NCI-H2227 (cell line): ENCODE measurements at regions not wholly inside any gene's neighbourhood (a gene's known extent, or its start where the extent isn't known, plus 50 kb on each side); places are given as distances from the start of the nearest gene placed in this dataset.

ENCODE experiments used
- DNase-seq: peaks from one replicate; lab custom pipeline; 2025; ENCODE audit not compliant: unreplicated experiment; lab: John Stamatoyannopoulos, UW

- no peak for DNase-seq
Observed at GRCh38 chr11:92779746-92780145, 189.7 kb upstream of the MTNR1B start.

GRCh38 chr11:92781151-92781550 lies 188.3 kb upstream of the MTNR1B start:
- DNase-seq: no peak

- DNase-seq: no peak
Observed at GRCh38 chr11:92782806-92783205, 186.6 kb upstream of the MTNR1B start.

- DNase-seq: no peak
Observed at GRCh38 chr11:92784331-92784730, 185.1 kb upstream of the MTNR1B start.

- DNase-seq: no peak
Observed at GRCh38 chr11:92787638-92788037, 181.8 kb upstream of the MTNR1B start.

- peak; percentile 13 for DNase-seq
Observed at GRCh38 chr11:92789761-92790160, 179.7 kb upstream of the MTNR1B start.

- DNase-seq: no peak
Observed at GRCh38 chr11:92790366-92790765, 179.1 kb upstream of the MTNR1B start.

GRCh38 chr11:92790926-92791616 lies 178.4 kb upstream of the MTNR1B start:
- DNase-seq: no peak

GRCh38 chr11:92791886-92792285 lies 177.6 kb upstream of the MTNR1B start:
- DNase-seq: no peak

- DNase-seq: no peak
Observed at GRCh38 chr11:92793189-92793588, 176.3 kb upstream of the MTNR1B start.

GRCh38 chr11:92794783-92795182 lies 174.7 kb upstream of the MTNR1B start:
- DNase-seq: no peak

GRCh38 chr11:92796744-92797143 lies 172.7 kb upstream of the MTNR1B start:
- no peak for DNase-seq

- no peak for DNase-seq
Observed at GRCh38 chr11:92797874-92798273, 171.6 kb upstream of the MTNR1B start.

- no peak for DNase-seq
Observed at GRCh38 chr11:92801685-92802084, 167.8 kb upstream of the MTNR1B start.

GRCh38 chr11:92802644-92803043 lies 166.8 kb upstream of the MTNR1B start:
- no peak for DNase-seq

- DNase-seq: no peak
Observed at GRCh38 chr11:92803391-92803790, 166.1 kb upstream of the MTNR1B start.

GRCh38 chr11:92804388-92804966 lies 165.0 kb upstream of the MTNR1B start:
- no peak for DNase-seq

- no peak for DNase-seq
Observed at GRCh38 chr11:92808022-92808421, 161.4 kb upstream of the MTNR1B start.

GRCh38 chr11:92810423-92811064 lies 158.9 kb upstream of the MTNR1B start:
- DNase-seq: no peak

GRCh38 chr11:92811341-92811740 lies 158.1 kb upstream of the MTNR1B start:
- DNase-seq: no peak

GRCh38 chr11:92812841-92813240 lies 156.6 kb upstream of the MTNR1B start:
- DNase-seq: no peak

- DNase-seq: no peak
Observed at GRCh38 chr11:92819830-92820229, 149.6 kb upstream of the MTNR1B start.
